Breast epithelium (tissue), 4 donors: ENCODE measurements at regions not wholly inside any gene's neighbourhood (a gene's known extent, or its start where the extent isn't known, plus 50 kb on each side); places are given as distances from the start of the nearest gene placed in this dataset.

Source experiments
- DNase-seq, 2 donors: peaks; one replicate each; pipeline ENCODE4 v3.0.0-alpha.2; 2019; ENCODE audit warnings: low spot score in 2 of 2
- H3K27ac ChIP-seq, 2 donors: fragments of 200-600 bp; sonication (generic) in 1 of 2; one replicate each; pipeline ENCODE4 v1.5.1; 2016 to 2019; ENCODE audit warnings: mild to moderate bottlenecking in 1 of 2
- H3K27me3 ChIP-seq, 2 donors: fragments of 200-600 bp; sonication (generic) in 1 of 2; one replicate each; pipeline versions ENCODE4 v1.5.1 to v1.6.0; 2017 to 2019; ENCODE audit warnings: control low read depth in 1 of 2, mild to moderate bottlenecking in 1 of 2
- H3K36me3 ChIP-seq: fragments of 200-600 bp; one replicate; pipeline ENCODE4 v1.5.1; 2019
- H3K4me1 ChIP-seq, 2 donors: fragments of 200-600 bp; sonication (generic); one replicate each; pipeline ENCODE4 v1.5.1; 2016 to 2019; ENCODE audit warnings: control low read depth in 1 of 2
- H3K4me3 ChIP-seq, 3 donors: fragments of 200-600 bp; sonication (generic); 1 replicate in 2 of 3; 2 replicates in 1 of 3; pipeline ENCODE4 v1.5.1; 2016 to 2019; ENCODE audit warnings: mild to moderate bottlenecking in 3 of 3, moderate library complexity in 2 of 3
- H3K9me3 ChIP-seq, 2 donors: fragments of 200-600 bp; sonication (generic) in 1 of 2; one replicate each; pipeline ENCODE4 v1.5.1; 2016 to 2019; ENCODE audit warnings: control low read depth in 1 of 2
- POLR2A ChIP-seq: fragments of 450-650 bp; IDR thresholded peaks from one replicate; pipeline ENCODE4 v1.6.1; 2016; ENCODE audit warnings: antibody characterized with exemption, mild to moderate bottlenecking, moderate library complexity
- POLR2AphosphoS5 ChIP-seq, 3 donors: sonication (generic); formaldehyde crosslinking; IDR thresholded peaks; one replicate each; pipeline ENCODE4 v1.6.1; 2017; ENCODE audit warnings: antibody characterized with exemption in 3 of 3
- intact Hi-C: fragments of 100-400 bp; cut with DNase I; formaldehyde crosslinking; loops from one replicate; pipeline ENCODE4 v1.15.1; 2023; ENCODE audit warnings: low total_unique reads
- TF ChIP-seq, protein P1 (sequence below), 3 donors: fragments of 450-650 bp; IDR thresholded peaks; one replicate each; pipeline ENCODE4 v1.5.1; 2016 to 2017; ENCODE audit warnings: antibody characterized with exemption in 3 of 3, mild to moderate bottlenecking in 3 of 3, moderate library complexity in 3 of 3

DNA sequence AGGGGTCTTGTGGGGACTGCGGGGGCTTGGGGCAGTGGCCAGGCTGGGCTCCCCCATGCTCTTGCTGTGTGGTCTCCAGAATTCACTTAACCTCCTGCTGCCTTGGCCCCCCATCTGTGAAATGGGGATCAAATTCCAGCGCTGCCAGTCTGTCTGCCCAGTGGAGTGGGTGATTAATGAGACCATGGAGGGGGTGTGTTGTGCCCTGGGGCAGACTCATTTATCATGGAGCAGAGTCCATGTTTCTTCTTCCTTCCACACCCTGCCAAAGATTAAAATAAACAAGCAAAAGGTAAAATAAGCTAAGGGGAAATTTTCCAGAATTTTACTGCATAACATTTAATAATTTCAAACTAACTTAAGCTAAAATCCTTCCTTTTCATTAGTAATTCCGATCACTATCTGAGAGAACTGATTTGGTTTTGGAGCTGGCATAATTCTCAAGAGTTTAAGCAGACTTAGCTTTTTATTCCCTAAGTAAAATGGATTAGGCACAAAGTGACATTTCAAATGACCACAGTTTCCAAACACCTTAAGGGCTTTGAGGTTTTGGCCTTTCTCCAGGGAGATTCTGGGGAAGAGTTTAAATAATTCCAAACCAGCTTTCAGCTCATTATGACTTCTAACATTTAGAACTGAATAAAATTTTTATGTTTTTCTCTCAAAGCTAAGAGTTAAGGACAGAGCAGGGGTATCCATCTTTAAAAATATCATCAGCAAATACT is 211.9 kb downstream of the CXCL12 start:
- no peaks in the 10 kb centered on the region for H3K9me3 ChIP-seq
- intact Hi-C loops: no loop called here
- no peak for DNase-seq
- TF ChIP-seq, protein P1, sequence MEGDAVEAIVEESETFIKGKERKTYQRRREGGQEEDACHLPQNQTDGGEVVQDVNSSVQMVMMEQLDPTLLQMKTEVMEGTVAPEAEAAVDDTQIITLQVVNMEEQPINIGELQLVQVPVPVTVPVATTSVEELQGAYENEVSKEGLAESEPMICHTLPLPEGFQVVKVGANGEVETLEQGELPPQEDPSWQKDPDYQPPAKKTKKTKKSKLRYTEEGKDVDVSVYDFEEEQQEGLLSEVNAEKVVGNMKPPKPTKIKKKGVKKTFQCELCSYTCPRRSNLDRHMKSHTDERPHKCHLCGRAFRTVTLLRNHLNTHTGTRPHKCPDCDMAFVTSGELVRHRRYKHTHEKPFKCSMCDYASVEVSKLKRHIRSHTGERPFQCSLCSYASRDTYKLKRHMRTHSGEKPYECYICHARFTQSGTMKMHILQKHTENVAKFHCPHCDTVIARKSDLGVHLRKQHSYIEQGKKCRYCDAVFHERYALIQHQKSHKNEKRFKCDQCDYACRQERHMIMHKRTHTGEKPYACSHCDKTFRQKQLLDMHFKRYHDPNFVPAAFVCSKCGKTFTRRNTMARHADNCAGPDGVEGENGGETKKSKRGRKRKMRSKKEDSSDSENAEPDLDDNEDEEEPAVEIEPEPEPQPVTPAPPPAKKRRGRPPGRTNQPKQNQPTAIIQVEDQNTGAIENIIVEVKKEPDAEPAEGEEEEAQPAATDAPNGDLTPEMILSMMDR (IDR thresholded peaks at IDR 0.05): no peak
- TF ChIP-seq POLR2A (no peak), POLR2AphosphoS5 (IDR thresholded peaks at IDR 0.05) (no peak)
- no peaks in the 10 kb centered on the region for H3K27me3 ChIP-seq
- peak overlapping the region; percentile 23 to 32 for H3K27ac ChIP-seq
- H3K4me3 ChIP-seq: no peak overlapping the region
- H3K4me1 ChIP-seq: peaks cover 0 to 13% of the 10 kb centered on the region in 2 donors
- H3K36me3 ChIP-seq: no peaks in the 10 kb centered on the region

DNA sequence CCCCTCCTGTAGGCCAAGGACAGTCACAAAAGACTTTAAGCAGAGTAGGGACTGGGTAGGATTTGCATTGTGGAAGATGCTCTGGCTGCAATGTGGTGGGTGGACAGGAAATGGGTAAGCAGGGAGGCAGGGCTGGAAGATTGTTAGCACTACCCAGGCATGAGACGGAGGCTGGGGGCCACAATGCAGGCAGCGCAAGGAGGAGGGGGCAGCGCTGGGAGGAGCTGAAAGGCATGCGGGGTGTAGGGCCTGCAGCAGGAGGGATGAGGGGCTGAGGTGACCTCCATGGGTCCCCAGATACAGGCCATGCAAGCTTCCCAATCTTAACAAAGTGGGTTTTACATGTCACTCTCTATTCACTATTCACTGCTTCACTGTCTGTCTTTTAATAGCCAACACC is 213.1 kb downstream of the CXCL12 start:
- no peak for DNase-seq
- Histone ChIP-seq H3K27me3 (no peaks in the 10 kb centered on the region), H3K9me3 (no peaks in the 10 kb centered on the region), H3K4me1 (peaks cover 0 to 13% of the 10 kb centered on the region in 2 donors), H3K27ac (no peak overlapping the region), H3K4me3 (no peak overlapping the region), H3K36me3 (no peaks in the 10 kb centered on the region)
- no peak for TF ChIP-seq POLR2AphosphoS5 (IDR thresholded peaks at IDR 0.05)
- intact Hi-C loops: no loop called here

DNA sequence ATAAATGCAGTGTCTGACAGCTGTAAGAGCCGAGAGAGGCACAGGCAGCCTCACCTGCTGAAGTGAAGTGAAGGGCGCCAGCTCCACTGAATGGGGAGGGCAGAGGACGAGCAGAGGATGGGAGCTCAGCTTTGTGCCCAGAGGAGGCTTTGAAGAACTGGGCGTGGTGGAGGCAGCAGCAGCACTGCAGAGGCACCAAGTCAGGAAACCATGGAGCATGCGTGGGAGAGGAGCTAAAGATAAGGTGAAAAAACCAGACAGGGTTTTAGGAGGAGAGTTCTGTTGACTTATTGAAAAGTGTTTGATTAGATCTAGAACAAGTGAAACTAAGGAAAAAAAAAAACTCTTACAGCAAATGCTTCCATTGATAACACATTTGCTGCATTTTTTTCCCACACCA is 216.4 kb downstream of the CXCL12 start:
- TF ChIP-seq POLR2AphosphoS5 (IDR thresholded peaks at IDR 0.05): no peak
- TF ChIP-seq POLR2A: no peak
- TF ChIP-seq, protein P1 (IDR thresholded peaks at IDR 0.05): no peak
- DNase-seq: no peak
- H3K27ac ChIP-seq: no peak overlapping the region
- H3K4me3 ChIP-seq: no peak overlapping the region
- peaks cover 0 to 10% of the 10 kb centered on the region in 2 donors for H3K4me1 ChIP-seq
- no peaks in the 10 kb centered on the region for H3K36me3 ChIP-seq
- intact Hi-C loops: no loop called here
- no peaks in the 10 kb centered on the region for H3K9me3 ChIP-seq
- H3K27me3 ChIP-seq: no peaks in the 10 kb centered on the region

DNA sequence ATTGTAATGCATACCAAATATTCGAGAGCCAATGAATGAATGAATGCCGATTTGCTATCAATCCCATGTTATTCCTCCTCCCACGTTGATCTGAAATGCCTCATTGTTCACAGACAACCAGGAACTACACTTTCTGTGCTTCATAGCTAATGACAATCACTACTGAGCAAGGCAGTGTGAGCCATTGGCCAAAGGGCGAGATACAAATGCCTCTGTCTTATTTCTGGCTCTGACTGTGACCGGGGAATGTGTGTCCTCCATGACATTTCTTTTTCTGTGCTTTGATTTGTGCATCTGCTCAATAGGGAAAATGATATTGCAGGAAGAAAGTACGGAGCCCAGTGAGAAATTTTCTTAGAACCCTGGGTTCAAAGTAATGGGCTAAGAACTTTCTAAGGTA is 217.1 kb downstream of the CXCL12 start:
- intact Hi-C loops: no loop called here

DNA sequence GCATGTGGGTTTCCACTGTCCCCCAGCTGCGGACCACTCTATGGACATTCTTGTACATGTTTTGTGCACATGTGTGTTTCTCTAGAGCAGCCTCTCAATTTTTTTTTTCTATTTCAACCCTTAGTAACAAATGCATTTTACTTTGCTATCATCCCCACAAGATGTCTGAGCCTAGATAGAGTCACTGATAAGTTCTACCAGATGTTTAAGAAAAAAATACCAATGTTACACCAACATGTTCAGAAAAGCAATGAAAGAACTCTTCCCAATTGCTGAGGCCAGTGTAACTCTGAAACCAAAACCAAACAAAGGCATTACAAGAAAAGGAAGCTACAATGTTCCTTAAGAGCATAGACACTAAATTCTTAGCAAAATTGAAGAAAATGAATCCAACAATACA is 218.5 kb downstream of the CXCL12 start:
- DNase-seq: no peak
- TF ChIP-seq, protein P1 (IDR thresholded peaks at IDR 0.05): no peak
- no peak for TF ChIP-seq POLR2A
- TF ChIP-seq POLR2AphosphoS5 (IDR thresholded peaks at IDR 0.05): no peak
- no peaks in the 10 kb centered on the region for H3K4me1 ChIP-seq
- intact Hi-C loops: no loop called here
- no peak overlapping the region for H3K4me3 ChIP-seq
- H3K27ac ChIP-seq: no peak overlapping the region
- no peaks in the 10 kb centered on the region for H3K27me3 ChIP-seq
- no peaks in the 10 kb centered on the region for H3K36me3 ChIP-seq
- H3K9me3 ChIP-seq: no peaks in the 10 kb centered on the region

More for the DNA sequence above, 217.1 kb downstream of the CXCL12 start:
- DNase-seq: no peak
- peaks cover 0 to 2% of the 10 kb centered on the region in 2 donors for H3K4me1 ChIP-seq
- H3K4me3 ChIP-seq: no peak overlapping the region
- H3K27me3 ChIP-seq: no peaks in the 10 kb centered on the region
- H3K27ac ChIP-seq: no peak overlapping the region
- no peaks in the 10 kb centered on the region for H3K36me3 ChIP-seq
- TF ChIP-seq, protein P1 (IDR thresholded peaks at IDR 0.05): no peak
- H3K9me3 ChIP-seq: no peaks in the 10 kb centered on the region
